ENCODE measurements at regions not wholly inside any gene's neighbourhood (a gene's known extent, or its start where the extent isn't known, plus 50 kb on each side); places are given as distances from the start of the nearest gene placed in this dataset.

- Histone ChIP-seq H3K27ac (no peak overlapping the region), H3K27me3 (no peaks in the 10 kb centered on the region), H3K4me1 (peaks cover 2 to 12% (median 5%) of the 10 kb centered on the region in 4 donors), H3K4me3 (no peak overlapping the region), H3K9me3 (no peaks in the 10 kb centered on the region), H3K36me3 (no peaks in the 10 kb centered on the region)
- 75 to 87% methylated on average over 5 of the region's 5 CpGs for WGBS, 2 donors (ENCODE audit: low coverage in 1 of 2)
- DNase-seq: no peak
- intact Hi-C loops (cut with DNase I; ENCODE audit: low total_unique reads) (no loop called here), in situ Hi-C loops (cut with MboI; ENCODE audit: low pct_ligation_motif_present in 1 of 4, low pct_unique_long_range_greater_than_20kb in 1 of 4, low sequenced_read_pairs in 3 of 4) (no loop called here)
- TF ChIP-seq, protein P1, sequence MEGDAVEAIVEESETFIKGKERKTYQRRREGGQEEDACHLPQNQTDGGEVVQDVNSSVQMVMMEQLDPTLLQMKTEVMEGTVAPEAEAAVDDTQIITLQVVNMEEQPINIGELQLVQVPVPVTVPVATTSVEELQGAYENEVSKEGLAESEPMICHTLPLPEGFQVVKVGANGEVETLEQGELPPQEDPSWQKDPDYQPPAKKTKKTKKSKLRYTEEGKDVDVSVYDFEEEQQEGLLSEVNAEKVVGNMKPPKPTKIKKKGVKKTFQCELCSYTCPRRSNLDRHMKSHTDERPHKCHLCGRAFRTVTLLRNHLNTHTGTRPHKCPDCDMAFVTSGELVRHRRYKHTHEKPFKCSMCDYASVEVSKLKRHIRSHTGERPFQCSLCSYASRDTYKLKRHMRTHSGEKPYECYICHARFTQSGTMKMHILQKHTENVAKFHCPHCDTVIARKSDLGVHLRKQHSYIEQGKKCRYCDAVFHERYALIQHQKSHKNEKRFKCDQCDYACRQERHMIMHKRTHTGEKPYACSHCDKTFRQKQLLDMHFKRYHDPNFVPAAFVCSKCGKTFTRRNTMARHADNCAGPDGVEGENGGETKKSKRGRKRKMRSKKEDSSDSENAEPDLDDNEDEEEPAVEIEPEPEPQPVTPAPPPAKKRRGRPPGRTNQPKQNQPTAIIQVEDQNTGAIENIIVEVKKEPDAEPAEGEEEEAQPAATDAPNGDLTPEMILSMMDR (IDR thresholded peaks at IDR 0.05): no peak
- TF ChIP-seq POLR2AphosphoS5 (IDR thresholded peaks at IDR 0.05) (no peak), POLR2A (IDR thresholded peaks at IDR 0.05) (no peak), EP300 (IDR thresholded peaks at IDR 0.05; ENCODE audit: low read depth) (no peak)
Measured at GRCh38 chr6:108777536-108777935, 70.7 kb upstream of the ARMC2 start.

DNA sequence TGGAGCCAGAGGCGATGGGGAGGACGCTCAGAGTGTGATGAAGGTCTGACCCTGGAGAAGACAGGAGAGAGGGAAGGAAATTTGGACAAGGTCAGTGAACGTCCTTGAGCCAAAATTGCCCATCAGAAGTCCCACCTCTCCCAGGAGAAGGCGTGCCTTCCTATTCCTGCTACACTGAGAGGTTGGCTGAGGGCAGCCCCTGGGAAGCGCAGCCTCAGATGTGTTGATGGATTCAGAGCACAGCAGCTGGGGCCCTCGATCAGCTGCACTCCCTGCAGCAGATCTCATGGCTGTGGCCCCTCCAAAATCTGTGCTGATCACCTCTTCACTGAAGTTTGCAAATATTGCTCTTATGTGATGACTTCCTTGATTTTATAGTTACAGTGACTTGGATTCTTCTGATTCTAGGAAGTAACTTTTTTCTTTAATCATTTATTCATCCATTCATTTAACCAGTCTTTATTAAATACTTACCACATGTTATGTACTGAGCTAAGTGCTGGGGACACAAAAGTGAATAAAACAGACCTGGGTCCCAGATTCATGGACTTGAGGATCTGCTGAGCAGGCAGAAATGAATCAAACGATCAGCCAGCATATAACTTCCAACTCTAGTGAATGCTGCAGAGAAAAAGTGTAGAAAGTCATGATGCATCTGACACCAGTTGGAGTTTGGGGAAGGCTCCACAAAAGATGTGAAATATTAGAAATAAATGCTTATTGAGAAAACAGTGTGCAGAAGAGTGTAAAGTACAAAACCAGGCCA is 69.6 kb upstream of the ARMC2 start:
- TF ChIP-seq, protein P1 (IDR thresholded peaks at IDR 0.05): no peak
- TF ChIP-seq POLR2A (IDR thresholded peaks at IDR 0.05) (no peak), POLR2AphosphoS5 (IDR thresholded peaks at IDR 0.05) (no peak), EP300 (IDR thresholded peaks at IDR 0.05; ENCODE audit: low read depth) (no peak)
- Histone ChIP-seq H3K27ac (no peak overlapping the region), H3K4me3 (no peak overlapping the region), H3K36me3 (no peaks in the 10 kb centered on the region), H3K27me3 (no peaks in the 10 kb centered on the region), H3K9me3 (no peaks in the 10 kb centered on the region), H3K4me1 (peaks cover 5 to 19% (median 9%) of the 10 kb centered on the region in 4 donors)
- DNase-seq: no peak
- WGBS, 2 donors (ENCODE audit: low coverage in 1 of 2): 77 to 90% methylated on average over 4 to 7 of the region's 7 CpGs
- intact Hi-C loops (cut with DNase I; ENCODE audit: low total_unique reads) (no loop called here), in situ Hi-C loops (cut with MboI; ENCODE audit: low pct_ligation_motif_present in 1 of 4, low pct_unique_long_range_greater_than_20kb in 1 of 4, low sequenced_read_pairs in 3 of 4) (no loop called here)

DNA sequence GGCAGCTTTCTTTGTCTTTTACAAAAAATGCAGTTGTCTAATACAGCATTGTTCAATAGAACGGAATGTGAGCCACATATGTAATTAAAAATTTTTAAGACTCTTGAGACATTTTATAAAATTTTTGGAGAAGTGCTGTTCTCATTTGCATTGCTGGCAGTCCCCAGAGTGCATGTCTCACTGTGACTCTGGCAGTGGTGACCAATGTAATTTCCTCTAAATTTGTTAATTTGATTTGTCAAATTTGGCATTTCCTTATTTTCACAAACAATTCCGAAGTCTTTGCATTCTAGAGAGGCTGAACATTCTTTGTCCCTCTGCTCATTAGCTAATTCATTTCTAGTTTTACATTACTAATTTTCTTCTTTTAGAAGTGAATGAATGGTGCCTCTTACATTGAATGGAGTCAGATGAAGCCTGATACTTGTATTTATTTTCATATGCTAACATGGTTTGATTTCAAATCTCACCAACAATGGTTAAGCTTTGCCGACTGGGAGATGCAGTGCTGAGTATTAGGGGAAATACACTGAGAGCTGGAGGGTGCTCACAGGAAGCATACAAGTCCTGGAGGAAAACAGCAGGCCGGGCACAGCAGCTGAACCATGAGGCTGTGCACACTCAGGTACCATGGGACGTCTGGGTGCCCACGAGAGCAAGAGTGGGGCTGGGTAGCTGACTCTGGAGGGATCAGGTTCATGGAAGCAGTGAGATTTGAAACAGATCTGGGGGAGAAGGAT is 68.5 kb upstream of the ARMC2 start:
- Histone ChIP-seq H3K4me3 (no peak overlapping the region), H3K27me3 (no peaks in the 10 kb centered on the region), H3K27ac (no peak overlapping the region), H3K36me3 (no peaks in the 10 kb centered on the region), H3K4me1 (peaks cover 5 to 19% (median 9%) of the 10 kb centered on the region in 4 donors), H3K9me3 (no peaks in the 10 kb centered on the region)
- intact Hi-C loops (cut with DNase I; ENCODE audit: low total_unique reads): loop anchor here (5.0 kb wide), 2 partner anchors 53 to 237 kb away; no protein-coding TSS in a partner anchor
- TF ChIP-seq EP300 (IDR thresholded peaks at IDR 0.05; ENCODE audit: low read depth) (no peak), POLR2AphosphoS5 (IDR thresholded peaks at IDR 0.05) (no peak), POLR2A (IDR thresholded peaks at IDR 0.05) (no peak)
- TF ChIP-seq, protein P1 (IDR thresholded peaks at IDR 0.05): no peak
- in situ Hi-C loops (cut with MboI; ENCODE audit: low pct_ligation_motif_present in 1 of 4, low pct_unique_long_range_greater_than_20kb in 1 of 4, low sequenced_read_pairs in 3 of 4): loop anchor here in 2 of 4 donors (5.0 to 10.0 kb wide), 2 partner anchors 235 to 237 kb away; no protein-coding TSS in a partner anchor
- WGBS, 2 donors (ENCODE audit: low coverage in 1 of 2): 67 to 75% methylated on average over 4 to 6 of the region's 6 CpGs
- DNase-seq: no peak

- Histone ChIP-seq H3K4me3 (no peak overlapping the region), H3K9me3 (no peaks in the 10 kb centered on the region), H3K4me1 (peaks cover 5 to 19% (median 9%) of the 10 kb centered on the region in 4 donors), H3K27me3 (no peaks in the 10 kb centered on the region), H3K27ac (no peak overlapping the region), H3K36me3 (no peaks in the 10 kb centered on the region)
- intact Hi-C loops (cut with DNase I; ENCODE audit: low total_unique reads): loop anchor here (5.0 kb wide), 2 partner anchors 52 to 238 kb away; no protein-coding TSS in a partner anchor
- WGBS, 2 donors (ENCODE audit: low coverage in 1 of 2): 96 to 100% methylated on average over 1 to 6 of the region's 6 CpGs
- DNase-seq: no peak
- TF ChIP-seq POLR2AphosphoS5 (IDR thresholded peaks at IDR 0.05) (no peak), POLR2A (IDR thresholded peaks at IDR 0.05) (no peak), EP300 (IDR thresholded peaks at IDR 0.05; ENCODE audit: low read depth) (no peak)
- TF ChIP-seq, protein P1 (IDR thresholded peaks at IDR 0.05): no peak
- in situ Hi-C loops (cut with MboI; ENCODE audit: low pct_ligation_motif_present in 1 of 4, low pct_unique_long_range_greater_than_20kb in 1 of 4, low sequenced_read_pairs in 3 of 4): loop anchor here in 2 of 4 donors (5.0 to 10.0 kb wide), 2 partner anchors 236 to 238 kb away; no protein-coding TSS in a partner anchor
Measured at GRCh38 chr6:108780784-108781183, 67.4 kb upstream of the ARMC2 start.

Data from transverse colon (tissue), 4 donors.